GM12878 (cell line): ENCODE measurements at regions not wholly inside any gene's neighbourhood (a gene's known extent, or its start where the extent isn't known, plus 50 kb on each side); places are given as distances from the start of the nearest gene placed in this dataset.

ENCODE experiments used
- ATAC-seq: fragments of 200-7000 bp; cut with Tn5 transposase; 3 replicates; pipeline ENCODE4 v1.9.1; 2020; ENCODE audit warnings: mild to moderate bottlenecking, moderate library complexity
- BruUV-seq: library from RNA; stranded (reverse); fragments of 400-500 nt; replicated peaks from 2 replicates; lab custom pipeline; 2021; lab: Mats Ljungman, UMichigan
- CTCF ChIA-PET: fragments of 300-600 bp; sonication (Branson Sonifier 250); formaldehyde crosslinking; extraction: SDS; loops from one replicate; lab custom pipeline; 2021; ENCODE audit warnings: inconsistent platforms; lab: Yijun Ruan, JAX
- POLR2A ChIA-PET: fragments of 350-600 bp; formaldehyde crosslinking; extraction: SDS; loops from one replicate; lab custom pipeline; 2021; ENCODE audit warnings: inconsistent platforms; lab: Charles Lee
- RAD21 ChIA-PET: fragments of 300-600 bp; sonication (Branson Sonifier 250); formaldehyde crosslinking; loops from one replicate; lab custom pipeline; 2023; ENCODE audit warnings: antibody characterized with exemption; ENCODE audit not compliant: unreplicated experiment; lab: Charles Lee
- SMC1A ChIA-PET: fragments of 300-600 bp; sonication (Branson Sonifier 250); formaldehyde crosslinking; loops from one replicate; lab custom pipeline; 2023; ENCODE audit not compliant: unreplicated experiment, uncharacterized antibody; lab: Charles Lee
- DNase-seq: peaks from one replicate; pipeline ENCODE4 v3.0.0-alpha.2; 2011; ENCODE audit warnings: low read depth, low spot score
- FAIRE-seq: peaks from 3 replicates; lab custom pipeline; 2011; peaks lifted over from hg19 to GRCh38; lab: Jason Lieb, UNC
- H2AFZ ChIP-seq: 2 replicates; pipeline ENCODE4 v1.6.0; 2011; ENCODE audit warnings: low read depth, low read length, control low read depth; ENCODE audit not compliant: control insufficient read depth
- H3K27ac ChIP-seq: 2 replicates; pipeline ENCODE4 v1.5.1; 2011; ENCODE audit warnings: control low read depth; ENCODE audit not compliant: control insufficient read depth, insufficient read depth
- H3K27me3 ChIP-seq, 2 experiments: replicated peaks in 1 of 2; 2 replicates each; pipeline versions ENCODE4 v1.6.0 to v1.6.1; 2011; ENCODE audit warnings: low read length in 1 of 2; ENCODE audit not compliant: control insufficient read depth in 2 of 2, insufficient read depth in 2 of 2
- H3K36me3 ChIP-seq, 2 experiments: 2 replicates each; pipeline ENCODE4 v1.5.1; 2011; ENCODE audit warnings: low read length in 1 of 2; ENCODE audit not compliant: control insufficient read depth in 2 of 2, insufficient read depth in 2 of 2
- H3K4me1 ChIP-seq: 2 replicates; pipeline ENCODE4 v1.6.1; 2011; ENCODE audit warnings: mild to moderate bottlenecking, low read length, moderate library complexity, mixed read lengths; ENCODE audit not compliant: control insufficient read depth, insufficient read depth
- H3K4me2 ChIP-seq: 2 replicates; pipeline ENCODE4 v1.6.0; 2011; ENCODE audit warnings: control low read depth; ENCODE audit not compliant: control insufficient read depth, insufficient read depth
- H3K4me3 ChIP-seq: fragments of 200-600 bp; sonication (generic); 2 replicates; pipeline ENCODE4 v1.5.1; 2016
- H3K79me2 ChIP-seq: 2 replicates; pipeline ENCODE4 v1.6.0; 2011; ENCODE audit warnings: low read length; ENCODE audit not compliant: control insufficient read depth, insufficient read depth
- H3K9ac ChIP-seq: 2 replicates; pipeline ENCODE4 v1.8.0; 2011; ENCODE audit warnings: low read length, control low read depth, mixed read lengths; ENCODE audit not compliant: control insufficient read depth, insufficient read depth
- H3K9me3 ChIP-seq: replicated peaks from 3 replicates; pipeline ENCODE4 v1.5.1; 2011; ENCODE audit warnings: mild to moderate bottlenecking, low read length; ENCODE audit not compliant: control insufficient read depth, insufficient read depth
- H4K20me1 ChIP-seq: 2 replicates; pipeline ENCODE4 v1.6.0; 2011; ENCODE audit not compliant: control insufficient read depth, insufficient read depth
- BHLHE40 ChIP-seq, 2 experiments: fragments of 450-650 bp in 1 of 2; IDR thresholded peaks; 2 replicates each; pipeline ENCODE4 v1.6.1; 2011 to 2017; ENCODE audit warnings: low read depth in 2 of 2, borderline replicate concordance in 1 of 2, improper control_type of control experiment in 1 of 2, low read length in 1 of 2, mild to moderate bottlenecking in 1 of 2
- CHD2 ChIP-seq: IDR thresholded peaks from 2 replicates; pipeline ENCODE4 v1.6.1; 2011; ENCODE audit warnings: low read depth, low read length, improper control_type of control experiment, borderline replicate concordance
- CREM ChIP-seq: IDR thresholded peaks from 2 replicates; pipeline ENCODE4 v1.6.1; 2014; ENCODE audit warnings: antibody characterized with exemption, low read depth
- EGR1 ChIP-seq, 2 experiments: IDR thresholded peaks; 1 replicate in 1 of 2; 2 replicates in 1 of 2; pipeline ENCODE4 v1.6.1; 2011 to 2012; ENCODE audit warnings: low read depth in 2 of 2, low read length in 2 of 2, borderline replicate concordance in 1 of 2, mild to moderate bottlenecking in 1 of 2, moderate library complexity in 1 of 2
- HDAC6 ChIP-seq: fragments of 200-600 bp; sonication (generic); IDR thresholded peaks from one replicate; pipeline ENCODE4 v1.8.0; 2017; ENCODE audit warnings: antibody characterized with exemption; ENCODE audit not compliant: unreplicated experiment
- MTA3 ChIP-seq: IDR thresholded peaks from 2 replicates; pipeline ENCODE4 v1.6.1; 2012; ENCODE audit warnings: low read length, inconsistent platforms, borderline replicate concordance
- SMAD5 ChIP-seq: IDR thresholded peaks from 2 replicates; pipeline ENCODE4 v1.6.1; 2016; ENCODE audit warnings: antibody characterized with exemption, low read depth
- SUZ12 ChIP-seq: fragments of 200-600 bp; sonication (generic); IDR thresholded peaks from one replicate; pipeline ENCODE4 v1.6.1; 2018; ENCODE audit warnings: antibody characterized with exemption, mild to moderate bottlenecking; ENCODE audit not compliant: unreplicated experiment
- TCF7 ChIP-seq: IDR thresholded peaks from 2 replicates; pipeline ENCODE4 v1.6.1; 2014; ENCODE audit warnings: antibody characterized with exemption, borderline replicate concordance
- WRNIP1 ChIP-seq: IDR thresholded peaks from 2 replicates; pipeline ENCODE4 v1.6.1; 2011; ENCODE audit warnings: low read depth, low read length, improper control_type of control experiment, borderline replicate concordance
- ZSCAN29 ChIP-seq: fragments of 450-650 bp; IDR thresholded peaks from 2 replicates; pipeline ENCODE4 v1.6.1; 2017; ENCODE audit warnings: mild to moderate bottlenecking, moderate library complexity
- ZZZ3 ChIP-seq: IDR thresholded peaks from 2 replicates; pipeline ENCODE4 v1.6.1; 2011; ENCODE audit warnings: low read depth; ENCODE audit not compliant: control insufficient read depth, insufficient read length
- WGBS: methylation state at CpG from one replicate; pipeline ENCODE4 v1.1.6; 2016; ENCODE audit warnings: low lambda C conversion rate; ENCODE audit not compliant: insufficient replicate concordance, insufficient coverage; ENCODE audit errors: missing lambda C conversion rate; 5-methylcytosine and 5-hydroxymethylcytosine counted together
- in situ Hi-C: fragments of 300-500 bp; cut with MboI; formaldehyde crosslinking; loops from 9 replicates; pipeline ENCODE4 v1.14.3; 2018; ENCODE audit warnings: mixed read lengths
- intact Hi-C: fragments of 100-400 bp; cut with micrococcal nuclease; formaldehyde crosslinking; loops from one replicate; pipeline ENCODE4 v1.14.2; 2022; ENCODE audit not compliant: unreplicated experiment
- TF ChIP-seq, protein P1 (sequence below): IDR thresholded peaks from 2 replicates; pipeline ENCODE4 v1.6.1; 2011; ENCODE audit warnings: low read depth, low read length, improper control_type of control experiment, borderline replicate concordance
- TF ChIP-seq, protein P2 (sequence below): fragments of 450-650 bp; IDR thresholded peaks from 2 replicates; pipeline ENCODE4 v1.6.1; 2014; ENCODE audit warnings: mild to moderate bottlenecking
- TF ChIP-seq, protein P3 (sequence below): fragments of 450-650 bp; formaldehyde crosslinking; IDR thresholded peaks from 2 replicates; pipeline ENCODE4 v1.4.0; 2022; ENCODE audit warnings: mild to moderate bottlenecking, moderate library complexity

DNA sequence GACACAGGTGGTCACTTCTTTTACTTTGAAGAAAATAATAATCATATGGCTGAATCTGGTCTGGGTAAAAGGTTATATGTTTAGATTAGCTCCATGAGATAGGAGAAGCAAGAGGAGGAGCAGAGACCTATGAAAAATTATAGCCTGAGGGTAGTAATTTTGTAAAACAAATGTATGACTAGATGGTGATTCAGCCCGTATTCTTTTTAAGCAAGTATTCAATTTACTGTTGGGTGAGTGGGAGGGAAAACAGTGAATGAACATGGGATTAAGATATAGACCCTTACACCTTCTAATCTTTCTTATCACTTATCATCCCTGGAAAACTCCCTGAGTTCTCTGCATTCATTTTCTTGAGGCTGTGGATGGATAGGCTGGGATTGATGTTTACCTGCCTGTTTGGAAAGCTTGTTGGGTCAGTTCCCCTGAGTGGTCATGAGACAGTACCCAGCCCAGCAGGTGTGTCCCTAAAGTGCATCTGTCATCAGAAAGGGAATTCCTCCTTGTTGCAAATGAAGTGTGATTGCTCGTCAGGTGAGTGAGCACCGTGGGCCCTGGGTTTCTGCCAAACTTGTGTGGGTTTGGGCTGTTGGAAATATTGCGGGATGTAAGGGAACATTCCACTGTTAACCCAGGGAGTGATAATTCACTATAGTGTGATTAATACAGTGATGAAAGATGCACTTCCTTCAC is 101.2 kb upstream of the GDNF start:
- BruUV-seq: no TSS peak
- Histone ChIP-seq H3K9me3 (no peaks in the 10 kb centered on the region), H3K27me3 (no peaks in the 10 kb centered on the region), H3K36me3 (no peaks in the 10 kb centered on the region), H3K4me2 (no peak overlapping the region), H3K4me1 (no peaks in the 10 kb centered on the region), H3K9ac (no peak overlapping the region), H3K27ac (no peak overlapping the region), H2AFZ (no peak overlapping the region), H4K20me1 (no peaks in the 10 kb centered on the region), H3K4me3 (no peak overlapping the region), H3K79me2 (no peaks in the 10 kb centered on the region)
- CTCF ChIA-PET: no interaction called here
- ATAC-seq (no peak), FAIRE-seq (no peak), DNase-seq (no peak)
- POLR2A ChIA-PET: interaction anchor here (0.5 kb wide), 1 partner anchor 605 kb away, joined by 3 read pairs; no protein-coding TSS in a partner anchor
- TF ChIP-seq CHD2 (no peak), BHLHE40 (IDR thresholded peaks at IDR 0.05; ENCODE audit: borderline replicate concordance in 1 of 2, low read depth in 2 of 2, low read length in 1 of 2) (no peak), WRNIP1 (no peak), SMAD5 (no peak), EGR1 (IDR thresholded peaks at IDR 0.05; ENCODE audit: borderline replicate concordance in 1 of 2, low read depth in 2 of 2, low read length in 2 of 2) (no peak), TCF7 (no peak), MTA3 (no peak), ZSCAN29 (no peak), ZZZ3 (no peak), HDAC6 (no peak), CREM (no peak), SUZ12 (no peak)
- TF ChIP-seq, protein P1, sequence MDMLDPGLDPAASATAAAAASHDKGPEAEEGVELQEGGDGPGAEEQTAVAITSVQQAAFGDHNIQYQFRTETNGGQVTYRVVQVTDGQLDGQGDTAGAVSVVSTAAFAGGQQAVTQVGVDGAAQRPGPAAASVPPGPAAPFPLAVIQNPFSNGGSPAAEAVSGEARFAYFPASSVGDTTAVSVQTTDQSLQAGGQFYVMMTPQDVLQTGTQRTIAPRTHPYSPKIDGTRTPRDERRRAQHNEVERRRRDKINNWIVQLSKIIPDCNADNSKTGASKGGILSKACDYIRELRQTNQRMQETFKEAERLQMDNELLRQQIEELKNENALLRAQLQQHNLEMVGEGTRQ: no peak
- TF ChIP-seq, protein P2, sequence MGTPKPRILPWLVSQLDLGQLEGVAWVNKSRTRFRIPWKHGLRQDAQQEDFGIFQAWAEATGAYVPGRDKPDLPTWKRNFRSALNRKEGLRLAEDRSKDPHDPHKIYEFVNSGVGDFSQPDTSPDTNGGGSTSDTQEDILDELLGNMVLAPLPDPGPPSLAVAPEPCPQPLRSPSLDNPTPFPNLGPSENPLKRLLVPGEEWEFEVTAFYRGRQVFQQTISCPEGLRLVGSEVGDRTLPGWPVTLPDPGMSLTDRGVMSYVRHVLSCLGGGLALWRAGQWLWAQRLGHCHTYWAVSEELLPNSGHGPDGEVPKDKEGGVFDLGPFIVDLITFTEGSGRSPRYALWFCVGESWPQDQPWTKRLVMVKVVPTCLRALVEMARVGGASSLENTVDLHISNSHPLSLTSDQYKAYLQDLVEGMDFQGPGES: no peak
- TF ChIP-seq, protein P3, sequence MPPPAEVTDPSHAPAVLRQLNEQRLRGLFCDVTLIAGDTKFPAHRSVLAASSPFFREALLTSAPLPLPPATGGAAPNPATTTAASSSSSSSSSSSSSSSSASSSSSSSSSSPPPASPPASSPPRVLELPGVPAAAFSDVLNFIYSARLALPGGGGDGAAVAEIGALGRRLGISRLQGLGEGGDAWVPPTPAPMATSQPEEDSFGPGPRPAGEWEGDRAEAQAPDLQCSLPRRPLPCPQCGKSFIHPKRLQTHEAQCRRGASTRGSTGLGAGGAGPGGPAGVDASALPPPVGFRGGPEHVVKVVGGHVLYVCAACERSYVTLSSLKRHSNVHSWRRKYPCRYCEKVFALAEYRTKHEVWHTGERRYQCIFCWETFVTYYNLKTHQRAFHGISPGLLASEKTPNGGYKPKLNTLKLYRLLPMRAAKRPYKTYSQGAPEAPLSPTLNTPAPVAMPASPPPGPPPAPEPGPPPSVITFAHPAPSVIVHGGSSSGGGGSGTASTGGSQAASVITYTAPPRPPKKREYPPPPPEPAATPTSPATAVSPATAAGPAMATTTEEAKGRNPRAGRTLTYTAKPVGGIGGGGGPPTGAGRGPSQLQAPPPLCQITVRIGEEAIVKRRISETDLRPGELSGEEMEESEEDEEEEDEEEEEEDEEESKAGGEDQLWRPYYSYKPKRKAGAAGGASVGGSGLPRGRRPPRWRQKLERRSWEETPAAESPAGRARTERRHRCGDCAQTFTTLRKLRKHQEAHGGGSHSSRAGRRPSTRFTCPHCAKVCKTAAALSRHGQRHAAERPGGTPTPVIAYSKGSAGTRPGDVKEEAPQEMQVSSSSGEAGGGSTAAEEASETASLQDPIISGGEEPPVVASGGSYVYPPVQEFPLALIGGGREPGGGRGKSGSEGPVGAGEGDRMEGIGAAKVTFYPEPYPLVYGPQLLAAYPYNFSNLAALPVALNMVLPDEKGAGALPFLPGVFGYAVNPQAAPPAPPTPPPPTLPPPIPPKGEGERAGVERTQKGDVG: no peak
- WGBS: 25% methylated on average over 4 of the region's 4 CpGs
- SMC1A ChIA-PET: interaction anchor here (1.5 kb wide), 1 partner anchor 10 kb away, joined by 4 read pairs; no protein-coding TSS in a partner anchor
- in situ Hi-C loops: no loop called here
- RAD21 ChIA-PET: no interaction called here
- intact Hi-C loops: no loop called here
